AG09319 (cell line): ENCODE measurements at regions not wholly inside any gene's neighbourhood (a gene's known extent, or its start where the extent isn't known, plus 50 kb on each side); places are given as distances from the start of the nearest gene placed in this dataset.
"Not testable (repeated sequence)": the region's sequence is repeated elsewhere in the genome, so short reads cannot be mapped to it uniquely, and the experiment has no call there.

Source experiments
- DNase-seq: peaks from one replicate; pipeline ENCODE4 v3.0.0-alpha.2; 2010; ENCODE audit warnings: low read depth; ENCODE audit errors: extremely low read depth
- TF ChIP-seq, protein P1 (sequence below): IDR thresholded peaks from 2 replicates; pipeline ENCODE4 v1.5.1; 2011; ENCODE audit warnings: low read depth, mild to moderate bottlenecking, inconsistent platforms, low read length, moderate library complexity

DNA sequence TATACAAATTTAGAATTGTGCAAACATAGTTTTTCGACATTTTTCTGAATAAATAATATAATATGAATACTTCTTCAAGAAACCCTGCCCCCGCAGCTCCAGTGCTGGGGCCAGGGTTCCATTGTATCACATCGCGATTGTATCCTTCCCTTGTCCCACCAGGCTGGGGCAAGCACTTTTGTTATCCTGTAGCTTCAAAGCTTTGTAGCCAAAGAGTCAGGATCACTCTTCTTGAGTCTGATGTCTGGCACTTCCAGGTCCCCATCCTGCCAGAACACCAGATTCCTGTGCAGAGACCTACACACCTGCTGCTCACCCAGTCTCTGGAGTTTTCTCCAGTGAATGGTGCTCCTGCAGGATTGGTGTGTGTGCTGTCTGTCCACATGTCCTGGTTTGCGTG lies 186.9 kb downstream of the ASB1 start:
- TF ChIP-seq, protein P1, sequence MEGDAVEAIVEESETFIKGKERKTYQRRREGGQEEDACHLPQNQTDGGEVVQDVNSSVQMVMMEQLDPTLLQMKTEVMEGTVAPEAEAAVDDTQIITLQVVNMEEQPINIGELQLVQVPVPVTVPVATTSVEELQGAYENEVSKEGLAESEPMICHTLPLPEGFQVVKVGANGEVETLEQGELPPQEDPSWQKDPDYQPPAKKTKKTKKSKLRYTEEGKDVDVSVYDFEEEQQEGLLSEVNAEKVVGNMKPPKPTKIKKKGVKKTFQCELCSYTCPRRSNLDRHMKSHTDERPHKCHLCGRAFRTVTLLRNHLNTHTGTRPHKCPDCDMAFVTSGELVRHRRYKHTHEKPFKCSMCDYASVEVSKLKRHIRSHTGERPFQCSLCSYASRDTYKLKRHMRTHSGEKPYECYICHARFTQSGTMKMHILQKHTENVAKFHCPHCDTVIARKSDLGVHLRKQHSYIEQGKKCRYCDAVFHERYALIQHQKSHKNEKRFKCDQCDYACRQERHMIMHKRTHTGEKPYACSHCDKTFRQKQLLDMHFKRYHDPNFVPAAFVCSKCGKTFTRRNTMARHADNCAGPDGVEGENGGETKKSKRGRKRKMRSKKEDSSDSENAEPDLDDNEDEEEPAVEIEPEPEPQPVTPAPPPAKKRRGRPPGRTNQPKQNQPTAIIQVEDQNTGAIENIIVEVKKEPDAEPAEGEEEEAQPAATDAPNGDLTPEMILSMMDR: no peak
- DNase-seq: no peak

DNA sequence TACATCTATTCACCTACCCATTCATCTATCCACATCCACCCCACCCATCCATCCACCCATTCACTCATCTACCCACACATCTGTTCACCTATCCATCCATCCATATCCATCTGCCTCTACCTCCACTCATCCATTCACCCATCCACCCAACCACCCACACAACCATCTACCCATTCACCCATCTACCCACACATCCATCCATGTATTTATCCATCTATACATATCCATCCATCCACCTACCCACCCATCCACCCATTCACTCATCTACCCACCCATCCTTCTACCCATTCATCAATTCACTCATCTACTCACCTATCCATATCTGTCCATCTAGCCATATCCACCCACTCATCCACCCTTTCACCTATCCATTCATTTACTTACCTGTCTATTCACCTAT lies 187.6 kb downstream of the ASB1 start:
- DNase-seq: no peak
- TF ChIP-seq, protein P1: no peak

DNA sequence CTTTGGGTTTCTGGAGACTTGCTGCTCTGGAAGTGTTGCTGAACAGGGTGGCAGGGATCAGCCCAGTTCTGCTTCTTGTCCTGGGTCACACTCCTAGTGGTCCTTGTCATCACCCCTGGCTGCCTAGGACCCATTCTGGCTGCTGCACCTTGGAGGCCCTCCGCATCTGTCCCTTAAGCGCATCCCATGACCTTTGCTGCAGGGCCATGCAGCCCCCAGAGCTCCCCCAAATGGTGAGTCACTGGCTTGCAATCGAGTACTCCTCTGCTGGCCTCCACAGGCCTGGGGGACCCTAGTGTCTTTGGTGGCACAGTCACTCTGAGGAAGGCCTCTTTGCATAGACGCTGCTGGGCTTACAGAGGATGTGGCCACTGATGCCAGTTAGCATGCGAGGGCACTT lies 188.5 kb downstream of the ASB1 start:
- TF ChIP-seq, protein P1: no peak
- DNase-seq: no peak

DNA sequence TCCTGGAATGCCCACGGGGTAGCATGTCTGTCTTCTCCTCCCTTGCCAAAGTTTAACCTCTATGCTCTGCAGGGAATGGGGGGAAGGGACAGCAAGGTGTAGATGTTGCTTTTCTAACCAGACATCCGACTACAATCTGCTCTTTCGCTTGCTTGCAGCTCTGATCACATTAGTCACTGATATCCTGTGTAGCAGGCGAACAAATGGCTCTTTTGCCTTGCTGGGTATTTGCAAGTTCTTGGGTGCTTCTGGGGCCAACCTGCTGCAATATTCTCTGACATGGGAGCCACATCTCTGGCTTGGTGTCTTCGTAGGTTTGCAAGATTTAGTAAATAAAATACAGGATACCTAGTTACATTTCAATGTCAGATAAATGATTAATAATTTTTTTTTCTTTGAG lies 190.0 kb downstream of the ASB1 start:
- TF ChIP-seq, protein P1: no peak
- no peak for DNase-seq

DNA sequence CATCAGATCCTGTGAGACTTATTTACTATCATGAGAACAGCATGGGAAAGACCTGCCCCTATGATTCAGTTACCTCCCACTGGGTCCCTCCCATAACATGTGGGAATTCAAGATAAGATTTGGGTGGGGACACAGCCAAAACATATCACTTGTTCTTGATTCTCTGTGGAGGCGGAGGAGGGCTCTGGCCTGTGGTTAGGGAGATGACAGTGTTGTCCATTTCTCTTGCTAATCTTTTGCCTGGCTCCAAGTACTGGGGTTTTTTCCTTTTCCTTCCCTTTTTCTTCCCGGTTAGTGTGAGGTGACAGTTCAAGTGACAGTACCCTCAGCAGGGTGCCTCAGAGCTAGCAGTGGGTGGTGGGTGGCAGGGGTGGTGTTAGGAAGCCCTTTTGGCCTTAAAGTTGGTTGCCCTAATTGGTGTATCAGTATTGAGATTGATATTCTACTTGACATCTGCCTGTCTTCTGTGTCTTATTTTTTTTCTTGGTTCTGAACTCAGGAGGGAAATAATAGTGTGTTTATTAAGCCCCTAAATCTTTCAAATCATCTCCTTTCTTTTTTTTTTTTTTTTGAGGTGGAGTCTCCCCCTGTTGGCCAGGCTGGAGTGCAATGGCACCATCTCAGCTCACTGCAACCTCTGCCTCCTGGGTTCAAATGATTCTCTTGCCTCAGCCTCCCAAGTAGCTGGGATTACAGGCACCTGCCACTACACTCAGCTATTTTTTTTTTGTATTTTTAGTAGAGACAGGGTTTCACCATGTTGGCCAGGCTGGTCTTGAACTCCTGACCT lies 192.0 kb downstream of the ASB1 start:
- not testable (repeated sequence) for DNase-seq

DNA sequence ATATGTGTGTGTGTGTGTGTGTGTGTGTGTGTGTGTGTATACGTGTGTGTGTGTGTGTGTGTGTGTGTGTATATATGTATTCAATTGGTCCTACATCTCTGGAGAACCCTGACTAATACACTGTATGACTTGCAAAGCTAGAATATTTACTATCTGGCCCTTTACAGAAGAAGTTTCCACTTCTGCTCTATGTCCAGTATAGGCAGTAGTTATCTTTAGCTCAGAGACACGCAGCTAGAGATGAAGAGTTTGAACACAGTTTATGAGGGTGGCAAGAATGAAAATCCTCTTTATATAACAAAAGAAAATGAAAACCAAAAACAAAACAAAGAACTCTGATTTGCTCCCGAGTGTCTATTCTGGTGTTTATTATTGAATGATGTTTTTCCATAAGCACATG lies 201.2 kb downstream of the ASB1 start:
- DNase-seq: no peak
- TF ChIP-seq, protein P1: no peak

DNA sequence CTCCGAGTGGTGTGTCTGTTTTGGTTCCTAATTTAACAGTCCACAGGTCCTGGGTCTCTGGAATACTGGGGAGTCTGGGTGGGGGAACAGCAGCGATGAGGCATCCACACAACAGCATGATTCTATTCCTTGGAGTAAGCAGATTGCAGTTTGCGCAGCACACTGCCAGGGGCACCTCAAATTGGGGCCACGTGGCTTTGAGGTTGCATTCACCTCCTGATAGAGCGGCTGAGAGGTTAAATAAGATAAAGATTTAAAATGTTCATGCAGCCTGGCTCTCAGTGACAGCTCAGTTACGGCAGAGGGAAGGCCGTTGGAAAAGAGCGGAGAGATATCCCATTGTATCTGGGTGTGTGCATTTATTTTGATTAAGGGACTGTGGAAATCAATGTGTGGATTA lies 202.3 kb downstream of the ASB1 start:
- DNase-seq: no peak
- TF ChIP-seq, protein P1: no peak
